ENCODE measurements at regions not wholly inside any gene's neighbourhood (a gene's known extent, or its start where the extent isn't known, plus 50 kb on each side); places are given as distances from the start of the nearest gene placed in this dataset.

- no peak for TF ChIP-seq CTCF (IDR thresholded peaks at IDR 0.05)
- no peak for TF ChIP-seq POLR2A (IDR thresholded peaks at IDR 0.05)
Observed at GRCh38 chr20:4089756-4090487, 58.7 kb upstream of the SMOX start.
